ENCODE measurements at regions not wholly inside any gene's neighbourhood (a gene's known extent, or its start where the extent isn't known, plus 50 kb on each side); places are given as distances from the start of the nearest gene placed in this dataset.

DNA sequence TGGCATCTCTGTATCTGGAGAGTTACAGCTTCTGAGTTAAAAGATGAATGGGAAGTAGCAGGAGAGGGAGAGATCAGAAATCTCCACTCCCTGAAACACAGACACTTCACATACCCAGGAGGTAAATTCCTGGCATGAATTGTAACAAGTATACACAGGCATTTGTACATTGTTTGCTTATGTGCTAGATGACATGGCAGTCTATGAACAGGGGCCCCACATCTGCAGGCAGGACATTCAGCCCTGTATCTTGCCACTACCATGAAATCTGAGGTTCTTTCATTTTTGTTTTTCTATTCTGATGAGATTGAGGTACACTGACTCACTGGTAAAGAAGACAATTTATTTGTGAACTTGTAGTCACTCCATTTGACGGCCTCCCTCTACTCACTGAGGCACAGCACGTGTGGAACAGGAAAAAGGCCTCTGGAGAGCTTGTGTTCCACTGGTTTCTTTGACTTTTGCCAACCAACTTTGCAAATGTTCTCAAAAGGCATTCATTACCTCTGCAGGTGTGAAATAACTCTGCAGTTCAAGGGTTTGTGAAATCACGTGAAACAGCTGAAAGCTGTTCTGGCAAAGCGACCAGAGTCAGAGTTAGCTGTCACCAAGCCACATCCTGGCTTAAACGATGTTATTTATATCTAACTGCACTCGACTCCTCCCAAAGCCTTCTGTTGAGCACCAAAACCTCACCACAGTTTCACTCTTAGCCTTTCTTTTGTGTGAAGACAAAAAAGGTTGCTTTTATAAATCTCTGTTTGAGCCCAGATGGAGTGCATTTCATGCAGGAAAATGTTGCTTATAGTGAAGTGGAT is 401.3 kb upstream of the CFAP20DC start:
- DNase-seq, result peak; percentile 7 to 50 (median 25)

DNA sequence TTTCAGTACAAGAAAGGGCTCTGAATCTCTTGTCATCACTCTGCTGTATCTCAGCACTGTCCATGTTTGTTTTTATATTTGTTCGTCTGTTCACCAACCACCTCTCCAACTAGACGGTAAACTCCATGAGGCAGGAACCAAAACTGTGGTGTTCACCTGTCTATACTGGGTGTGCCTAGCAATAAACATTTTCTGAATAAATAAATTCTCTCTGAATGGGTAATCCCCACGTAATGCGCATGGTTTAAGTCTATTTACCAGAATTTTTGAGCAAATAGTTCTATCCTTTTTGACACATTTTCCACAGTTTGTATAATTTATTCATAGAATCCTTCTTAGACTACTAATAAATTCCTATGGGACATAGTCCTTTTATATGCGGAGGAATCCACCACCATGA is 400.6 kb upstream of the CFAP20DC start:
- no peak for DNase-seq

DNA sequence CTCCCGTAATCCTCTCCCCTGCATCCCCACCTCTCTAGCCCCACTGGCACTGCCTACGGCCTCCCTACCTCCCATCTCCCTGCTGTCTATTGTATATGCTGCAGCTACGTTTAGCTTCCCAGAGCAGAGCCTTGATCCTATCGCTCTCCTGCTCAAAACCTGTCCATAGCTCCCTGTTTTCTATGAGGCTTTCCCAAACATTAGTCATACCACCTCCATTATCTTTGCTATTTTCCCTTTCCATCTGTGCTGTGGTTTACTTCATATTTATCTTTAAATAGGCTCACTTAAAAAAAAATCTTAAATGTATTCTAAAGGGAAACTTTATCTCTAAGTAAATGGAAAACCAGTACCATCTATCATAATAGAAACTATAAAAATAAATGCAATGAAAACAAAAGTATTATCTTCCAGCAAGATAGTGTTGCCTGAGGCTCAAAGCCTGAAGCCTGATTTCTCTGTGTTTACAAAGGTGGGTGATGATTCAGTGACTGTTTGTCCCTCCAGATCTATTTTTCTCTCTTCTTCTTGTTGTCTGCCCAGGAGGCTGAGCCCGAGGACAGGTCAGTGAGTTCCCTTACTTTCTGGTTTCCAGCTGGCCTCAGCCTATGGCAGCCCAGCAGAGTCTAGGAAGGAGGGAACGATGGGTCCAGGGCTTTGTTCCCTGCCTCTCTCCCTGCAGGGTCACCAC is 397.1 kb upstream of the CFAP20DC start:
- DNase-seq, result no peak

DNA sequence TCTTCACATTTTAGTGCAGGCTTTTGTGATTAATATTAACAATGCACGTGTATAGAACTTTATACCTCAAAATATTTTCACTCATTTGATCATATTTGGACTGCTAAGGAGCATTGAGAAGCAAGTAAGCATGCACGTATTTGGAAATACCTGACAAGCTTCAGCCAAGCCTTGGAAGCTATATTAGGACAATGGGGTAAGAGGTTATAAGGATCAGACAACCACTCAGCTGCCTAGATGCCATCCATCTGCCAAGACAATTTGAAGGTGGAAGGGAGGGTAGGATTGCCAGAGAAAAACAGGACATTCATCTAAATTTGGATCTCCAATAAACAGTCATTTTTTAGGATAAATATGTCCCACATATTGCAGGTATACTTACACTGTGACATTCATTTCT is 394.9 kb upstream of the CFAP20DC start:
- no peak for DNase-seq

DNA sequence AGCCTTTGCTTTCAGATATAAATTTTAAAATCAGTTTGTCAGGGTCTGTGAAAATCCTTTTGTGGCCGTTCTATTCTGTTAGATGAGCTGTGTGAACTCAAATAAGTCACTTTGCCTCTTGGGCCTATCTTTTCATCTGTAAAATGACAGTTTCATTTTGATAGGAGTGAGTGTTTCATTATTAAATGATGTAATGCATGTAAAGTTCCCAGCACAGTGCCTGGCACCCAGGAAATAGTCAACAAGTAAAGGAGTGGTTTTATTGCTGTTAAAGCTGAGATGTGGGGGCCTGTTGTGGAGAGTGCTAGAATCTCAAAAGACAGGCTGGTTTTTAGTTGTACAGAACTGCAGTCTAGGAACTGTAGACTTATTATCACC is 394.5 kb upstream of the CFAP20DC start:
- DNase-seq, result no peak

DNA sequence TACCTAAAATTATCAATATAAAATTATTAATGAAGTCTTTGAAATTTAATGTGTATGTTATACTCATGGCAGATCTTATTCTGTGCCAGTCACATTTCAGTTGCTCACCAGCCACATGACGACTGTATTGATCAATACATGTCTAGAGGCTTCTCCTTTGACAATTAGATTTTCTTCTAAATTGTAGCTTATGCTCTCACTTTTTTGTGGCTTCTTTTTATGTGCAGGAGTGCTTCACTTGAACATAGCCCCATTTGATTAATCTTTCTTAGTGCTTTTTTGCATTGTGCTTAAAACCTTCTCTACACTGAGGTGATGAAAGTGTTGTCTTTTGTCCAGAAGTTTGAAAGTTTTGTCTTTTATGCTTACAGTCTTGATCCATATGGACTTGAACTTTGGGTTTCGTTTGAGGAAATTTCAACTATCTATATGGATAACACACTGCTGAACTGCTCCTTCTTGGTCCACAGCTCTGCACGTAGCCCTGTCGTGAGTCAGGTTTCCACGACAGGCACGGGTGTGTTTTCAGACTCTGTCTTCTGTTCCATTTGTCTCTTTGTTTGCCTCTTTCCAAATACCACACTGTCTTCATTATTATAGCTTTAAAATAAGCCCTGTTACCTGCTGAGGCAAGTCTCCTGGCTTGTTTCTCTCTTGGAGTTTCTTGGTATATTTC is 393.9 kb upstream of the CFAP20DC start:
- no peak for DNase-seq

DNA sequence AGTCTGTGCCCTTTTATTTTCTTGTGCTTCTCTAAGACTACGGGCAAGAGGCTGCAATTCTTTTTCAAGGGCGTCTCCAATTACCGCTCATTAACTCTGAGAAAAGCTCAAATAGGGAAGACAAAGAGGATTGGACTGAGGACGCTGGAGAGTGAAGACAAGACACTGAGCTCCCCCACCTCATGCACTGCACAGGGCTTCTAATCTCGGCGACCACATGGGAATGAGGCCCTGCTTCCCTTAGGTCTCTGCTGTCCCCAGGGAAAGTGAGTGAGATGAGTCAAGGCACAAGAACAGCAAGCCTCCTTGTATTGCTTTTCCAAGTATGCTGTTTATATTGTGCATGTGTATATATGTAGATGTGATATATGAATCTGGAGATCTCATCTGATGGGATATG is 392.2 kb upstream of the CFAP20DC start:
- no peak for DNase-seq

DNA sequence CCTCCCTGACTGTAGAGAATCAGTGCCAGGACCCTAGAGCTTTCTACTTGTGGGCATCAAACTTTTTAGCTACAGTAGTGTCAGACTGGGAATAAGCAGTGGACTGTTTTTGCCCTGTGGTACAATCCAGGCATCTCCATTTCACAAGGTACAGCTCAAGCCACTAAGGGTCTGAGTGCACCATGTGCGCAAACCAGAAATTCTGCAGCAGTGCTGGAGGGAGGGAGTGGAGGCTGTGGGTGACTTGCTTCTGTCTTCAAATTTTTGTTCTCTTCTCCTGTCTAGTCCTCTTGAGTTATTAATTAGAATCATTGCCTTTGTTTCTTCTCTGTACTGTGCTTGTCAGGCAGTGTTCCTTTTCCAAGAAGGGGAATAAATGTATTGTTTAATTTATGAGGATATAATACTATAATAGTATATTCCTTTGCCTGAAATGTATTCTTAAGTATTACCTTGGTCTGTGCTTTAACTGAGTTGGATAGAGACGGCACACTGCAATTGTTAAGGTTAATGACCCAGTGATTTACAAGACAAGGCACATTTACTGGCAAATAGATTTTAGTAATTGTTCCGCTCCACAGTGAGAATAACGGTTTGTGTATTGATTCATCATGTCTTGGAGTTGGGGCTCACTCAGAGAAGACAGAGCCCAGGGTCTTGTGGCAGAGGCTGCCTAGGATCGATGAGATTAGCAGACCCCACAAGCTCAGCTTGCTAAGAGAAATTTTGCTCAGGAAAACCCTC is 390.6 kb upstream of the CFAP20DC start:
- no peak for DNase-seq

DNA sequence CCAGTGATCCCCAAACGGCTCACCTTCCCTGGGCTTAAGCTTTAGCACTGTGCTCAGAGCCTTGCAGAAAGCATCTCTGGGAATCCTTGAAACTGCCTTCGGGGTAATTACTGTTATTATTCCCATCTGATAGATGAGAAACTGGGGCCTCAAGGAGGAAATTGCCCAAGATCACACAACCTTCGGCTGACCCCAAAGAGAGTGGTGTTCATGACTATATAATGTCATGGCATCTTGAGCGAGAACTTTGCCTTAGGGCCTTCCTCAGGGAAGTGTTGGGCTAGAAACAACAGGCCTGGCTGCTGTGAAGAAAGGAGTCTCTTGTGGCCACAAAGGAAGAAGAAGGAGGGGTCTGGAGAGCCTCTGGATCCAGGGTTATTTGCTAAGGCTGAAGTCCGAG is 388.7 kb upstream of the CFAP20DC start:
- no peak for DNase-seq

DNA sequence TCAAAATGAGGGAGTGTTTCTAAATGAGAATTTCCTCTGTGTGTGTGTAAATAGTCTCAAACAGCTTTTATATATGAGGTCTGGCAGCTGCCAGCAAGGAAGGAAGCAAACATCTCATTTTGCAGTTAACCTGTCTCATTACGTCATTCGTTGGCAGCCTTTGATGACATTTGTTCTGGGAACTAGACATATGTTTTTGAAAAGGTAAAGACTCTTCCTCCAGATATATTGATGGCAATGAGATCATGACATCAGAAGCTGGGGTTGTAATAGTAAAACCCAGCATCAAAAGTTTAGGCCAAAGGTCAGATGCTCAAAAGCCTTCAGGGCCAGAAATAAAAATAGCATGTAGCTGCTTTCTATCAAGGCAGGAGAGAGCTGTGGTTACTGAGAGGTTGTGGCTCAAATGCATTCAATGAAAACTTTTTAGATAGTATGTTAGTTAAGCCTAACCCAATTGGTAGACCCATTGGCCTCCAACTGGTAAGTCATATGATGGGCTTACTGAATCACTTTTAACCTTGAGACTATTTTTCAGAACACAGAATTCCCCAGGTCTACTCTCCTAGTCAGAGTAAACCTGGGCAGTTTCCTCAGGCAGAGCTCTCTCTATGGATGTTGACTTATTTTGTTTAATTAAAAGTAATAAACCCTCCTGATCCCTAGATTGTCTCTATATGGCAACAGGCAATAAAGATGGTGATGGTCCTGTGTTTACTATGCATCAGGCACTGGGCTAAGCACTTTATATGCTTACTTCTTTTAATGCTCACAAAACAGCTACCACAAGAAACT is 386.5 kb upstream of the CFAP20DC start:
- DNase-seq, result no peak

DNA sequence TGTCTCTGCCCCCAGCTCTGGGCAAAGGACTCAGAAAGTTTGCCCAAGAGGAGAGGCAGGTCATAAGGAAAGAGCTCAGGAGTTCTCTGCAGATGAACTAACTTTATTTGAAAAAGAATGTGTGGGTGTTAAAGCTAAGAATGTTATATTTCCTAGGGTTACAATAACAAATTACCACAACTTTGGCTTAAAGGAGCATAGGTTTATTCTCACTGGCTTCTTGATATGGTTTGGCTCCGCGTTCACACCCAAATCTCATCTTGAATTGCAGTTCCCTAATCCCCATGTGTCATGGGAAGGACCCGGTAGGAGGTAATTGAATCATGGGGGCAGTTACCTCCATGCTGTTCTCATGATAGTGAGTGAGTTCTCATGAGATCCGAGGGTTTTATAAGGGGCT is 383.7 kb upstream of the CFAP20DC start:
- no peak for DNase-seq

DNA sequence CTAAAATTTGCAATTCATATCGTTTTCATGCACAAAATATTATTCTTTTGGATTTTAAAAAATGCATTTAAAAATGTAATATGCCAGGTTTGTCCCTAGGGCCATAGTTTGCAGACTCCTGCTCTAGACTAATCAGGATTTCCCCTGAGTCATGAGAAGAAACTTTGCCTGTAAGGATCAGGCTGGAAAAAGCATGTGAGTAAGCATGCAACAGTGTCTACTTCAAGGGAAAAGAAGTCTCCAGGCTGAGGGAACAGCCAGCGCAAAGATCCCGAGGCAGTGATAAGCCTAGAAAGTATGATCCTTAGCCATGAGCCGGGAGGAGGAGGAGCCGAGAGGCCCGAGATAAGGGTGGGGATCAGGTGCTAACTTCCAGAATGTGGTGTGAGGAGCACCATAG is 382.8 kb upstream of the CFAP20DC start:
- DNase-seq, result no peak

DNA sequence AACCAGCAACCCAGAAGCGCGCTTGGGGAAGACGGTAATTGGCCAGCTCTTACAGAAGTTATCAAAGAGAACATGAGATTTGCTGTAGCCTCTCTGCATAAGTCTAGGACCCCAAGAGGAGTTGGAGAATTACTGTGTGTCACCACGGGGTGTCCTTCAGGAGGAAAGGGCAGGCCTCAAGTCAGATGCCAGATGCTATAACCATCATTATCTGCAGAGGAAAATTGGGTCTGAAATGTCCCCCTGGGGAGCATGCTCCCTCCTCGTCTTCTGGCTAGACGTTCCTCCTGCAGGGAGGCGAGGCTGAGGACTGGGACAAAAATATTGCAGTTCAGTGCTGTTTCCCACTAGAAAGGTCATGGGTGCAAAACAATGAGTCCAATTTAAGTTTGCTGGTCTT is 380.5 kb upstream of the CFAP20DC start:
- no peak for DNase-seq

DNA sequence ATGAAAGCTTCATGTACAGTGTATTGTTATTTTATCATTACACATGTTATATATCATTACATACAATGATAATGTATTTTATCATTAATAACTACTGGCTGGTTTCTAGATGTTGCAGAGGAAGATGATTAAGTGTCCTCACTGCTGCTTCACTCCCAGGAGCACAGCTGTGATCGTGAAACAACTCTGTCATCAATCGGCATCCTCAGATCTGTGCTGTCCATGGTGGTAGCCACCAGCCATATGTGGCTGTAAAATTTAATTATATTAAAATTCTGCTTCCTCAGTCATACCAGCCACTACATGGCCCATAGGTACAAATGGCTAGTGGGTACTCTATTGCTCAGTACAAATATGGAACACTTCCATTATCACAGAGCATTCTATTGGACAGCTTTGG is 379.4 kb upstream of the CFAP20DC start:
- DNase-seq, result no peak

DNA sequence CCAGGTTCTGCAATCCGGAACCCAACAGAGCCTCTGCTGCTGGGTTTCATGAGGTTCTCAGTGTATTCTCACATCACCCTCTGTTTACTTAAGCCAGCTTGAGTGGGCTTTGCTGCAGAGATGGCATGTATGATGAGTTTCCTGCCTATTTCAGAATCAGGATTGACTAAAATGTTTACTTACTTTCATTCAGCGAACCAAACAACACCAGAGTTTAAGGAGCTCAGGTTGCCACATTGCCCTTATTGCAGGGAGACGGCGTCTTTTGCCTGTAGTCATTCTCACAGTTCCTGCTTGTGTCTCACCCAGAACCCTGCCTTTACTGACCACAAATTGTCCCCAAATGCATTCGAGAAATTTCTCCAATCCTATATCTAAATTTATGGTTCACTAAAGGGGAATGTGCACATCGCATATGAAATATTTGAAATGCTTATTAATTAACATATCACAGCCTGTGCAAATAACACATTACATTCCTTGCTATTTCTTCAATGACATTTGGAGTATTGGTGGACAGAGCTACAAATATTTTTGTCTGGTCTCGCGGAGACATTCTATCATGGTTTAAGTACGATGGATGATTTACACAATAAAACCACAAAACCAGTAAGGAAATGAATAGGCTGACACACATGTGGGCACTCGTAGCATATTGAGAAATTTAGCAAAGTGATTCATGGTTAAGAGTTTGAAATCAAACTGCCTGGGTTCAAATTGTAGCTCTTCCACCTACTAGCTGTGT is 377.2 kb upstream of the CFAP20DC start:
- peak in 1 of 3 donors; percentile 84 for DNase-seq

DNA sequence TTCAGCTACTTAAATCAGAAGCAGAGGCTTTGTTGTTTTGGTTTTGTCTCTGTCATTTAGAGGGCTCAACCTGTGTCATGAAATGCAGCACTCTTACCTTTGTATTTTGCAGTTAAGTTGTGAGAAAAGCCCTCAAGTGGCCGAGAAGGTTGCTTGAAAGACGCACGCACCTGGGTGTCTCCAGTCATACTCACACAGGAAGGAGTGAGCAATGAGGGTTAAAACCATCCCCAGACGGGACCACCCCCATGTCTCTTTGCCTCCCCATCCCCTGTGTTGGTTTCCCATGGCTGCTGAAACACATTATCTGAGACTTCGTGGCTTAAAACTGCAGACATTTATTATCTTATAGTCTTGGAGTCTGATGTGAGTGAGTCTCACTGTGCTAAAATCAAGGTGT is 376.1 kb upstream of the CFAP20DC start:
- no peak for DNase-seq

DNA sequence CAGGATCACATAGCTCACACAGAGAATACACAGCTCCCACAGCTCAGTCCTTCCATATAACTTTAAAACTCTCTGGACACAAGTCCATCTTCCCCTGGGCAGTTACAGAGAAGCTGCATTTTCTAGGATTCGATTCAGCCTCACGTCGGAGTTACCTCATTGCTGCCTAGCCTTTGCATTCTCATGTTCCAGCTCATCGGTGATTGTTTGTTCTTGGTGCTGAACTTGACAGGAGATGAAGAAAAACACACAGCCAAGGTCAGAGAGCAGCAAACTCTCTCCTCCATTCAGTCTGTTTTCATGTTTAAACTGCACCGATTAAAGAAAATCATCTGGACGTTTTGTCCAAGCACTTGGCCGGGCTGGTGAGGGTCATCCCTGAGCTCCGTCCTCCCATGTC is 375.5 kb upstream of the CFAP20DC start:
- no peak for DNase-seq

DNA sequence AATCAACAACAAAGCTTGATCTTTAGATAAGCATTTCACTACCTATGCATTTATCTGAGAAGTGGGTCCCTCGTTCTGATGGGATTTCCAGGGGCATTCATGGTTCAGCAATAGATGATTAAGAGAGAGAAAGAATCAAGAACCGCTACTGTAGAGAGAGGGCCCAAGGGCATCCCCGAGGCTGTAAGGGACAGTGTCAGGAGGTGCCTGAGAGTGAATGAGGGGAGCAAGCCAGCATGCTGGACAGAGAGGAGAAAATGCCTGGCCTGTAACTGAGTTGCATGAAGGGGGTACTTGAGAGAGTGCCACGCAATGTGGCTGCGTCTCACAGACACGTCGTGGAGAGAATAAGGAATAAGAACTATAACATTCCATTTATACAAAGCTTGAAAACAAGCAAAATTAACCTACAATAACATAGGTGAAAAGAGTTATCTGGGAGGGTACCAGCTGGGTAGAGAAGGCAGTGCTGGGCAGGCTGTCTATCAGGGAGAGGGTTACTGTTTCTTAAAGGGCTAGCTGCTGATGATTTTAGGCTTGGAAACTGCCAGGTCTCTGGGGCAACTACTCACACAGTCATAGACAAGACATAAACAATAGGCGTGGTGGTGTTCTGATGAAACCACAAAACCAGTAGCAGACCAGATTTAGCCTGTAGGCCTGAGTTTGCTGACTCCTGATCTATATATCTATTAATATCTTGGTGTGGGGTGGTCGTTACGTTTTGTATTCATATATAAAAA is 374.6 kb upstream of the CFAP20DC start:
- DNase-seq, result peak in 1 of 3 donors; percentile 43

DNA sequence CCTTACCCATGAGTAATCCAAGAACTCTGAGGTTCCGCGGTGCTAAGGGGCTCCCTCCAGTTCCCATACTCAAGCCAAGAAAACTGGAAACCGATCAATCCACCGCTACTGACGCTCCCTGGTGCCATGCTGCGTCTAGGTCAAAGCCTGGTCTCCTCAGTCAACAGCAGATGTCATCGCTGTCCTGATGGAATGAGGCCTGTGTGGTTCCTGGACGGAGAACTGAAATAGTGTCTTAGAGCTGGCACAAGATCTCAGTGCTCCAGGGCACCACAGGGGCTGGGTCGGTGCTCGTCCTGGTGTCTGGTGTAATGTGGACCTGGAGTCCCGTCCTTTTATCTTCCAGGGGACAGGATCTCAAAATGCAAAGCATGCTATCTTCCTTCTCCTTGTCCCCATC is 373.9 kb upstream of the CFAP20DC start:
- DNase-seq, result no peak

DNA sequence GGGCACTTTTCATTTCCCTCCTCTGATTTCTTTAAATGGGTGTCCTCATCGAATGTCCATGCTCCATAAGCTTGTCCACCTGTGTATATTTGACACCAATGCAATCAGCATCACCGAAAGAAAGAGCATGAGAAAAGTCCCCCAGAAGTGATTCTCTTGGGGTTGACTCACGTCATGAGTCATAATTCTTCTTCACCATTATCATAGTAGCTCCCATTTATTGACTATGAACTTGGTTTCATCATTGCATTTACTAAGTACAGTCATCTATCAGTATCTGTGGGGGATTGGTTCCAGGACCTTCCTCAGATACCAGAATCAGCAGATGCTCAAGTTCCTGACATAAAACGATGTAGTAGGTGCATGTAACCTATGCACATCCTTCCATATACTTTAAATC is 372.5 kb upstream of the CFAP20DC start:
- no peak for DNase-seq

Data from muscle of back (tissue), 3 donors.